ENCODE measurements at regions not wholly inside any gene's neighbourhood (a gene's known extent, or its start where the extent isn't known, plus 50 kb on each side); places are given as distances from the start of the nearest gene placed in this dataset.

DNA sequence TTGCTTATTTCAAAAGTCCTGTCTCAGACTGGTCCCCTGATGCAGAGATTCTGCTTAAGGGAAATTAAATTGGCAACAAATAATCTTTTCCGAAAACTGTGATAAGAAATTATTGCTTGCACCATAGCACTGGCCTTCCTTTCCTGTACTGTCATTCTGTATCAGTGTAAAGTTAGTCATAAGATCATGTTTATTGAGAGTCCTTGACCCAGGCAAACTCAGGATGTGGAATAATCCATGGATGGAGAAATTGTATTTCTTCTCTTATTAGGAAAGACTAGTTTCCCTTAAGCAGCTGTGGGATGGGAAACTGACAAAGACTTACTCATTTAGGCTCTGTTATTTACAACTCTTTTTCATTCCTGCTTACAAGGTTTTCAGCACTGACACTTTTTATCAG, 83.0 kb upstream of the RANBP6 start:
- no peaks in the 10 kb centered on the region for H3K4me1 ChIP-seq
- WGBS, 2 donors: 81 to 82% methylated on average over 1 of the region's 1 CpG
- TF ChIP-seq, protein P1, sequence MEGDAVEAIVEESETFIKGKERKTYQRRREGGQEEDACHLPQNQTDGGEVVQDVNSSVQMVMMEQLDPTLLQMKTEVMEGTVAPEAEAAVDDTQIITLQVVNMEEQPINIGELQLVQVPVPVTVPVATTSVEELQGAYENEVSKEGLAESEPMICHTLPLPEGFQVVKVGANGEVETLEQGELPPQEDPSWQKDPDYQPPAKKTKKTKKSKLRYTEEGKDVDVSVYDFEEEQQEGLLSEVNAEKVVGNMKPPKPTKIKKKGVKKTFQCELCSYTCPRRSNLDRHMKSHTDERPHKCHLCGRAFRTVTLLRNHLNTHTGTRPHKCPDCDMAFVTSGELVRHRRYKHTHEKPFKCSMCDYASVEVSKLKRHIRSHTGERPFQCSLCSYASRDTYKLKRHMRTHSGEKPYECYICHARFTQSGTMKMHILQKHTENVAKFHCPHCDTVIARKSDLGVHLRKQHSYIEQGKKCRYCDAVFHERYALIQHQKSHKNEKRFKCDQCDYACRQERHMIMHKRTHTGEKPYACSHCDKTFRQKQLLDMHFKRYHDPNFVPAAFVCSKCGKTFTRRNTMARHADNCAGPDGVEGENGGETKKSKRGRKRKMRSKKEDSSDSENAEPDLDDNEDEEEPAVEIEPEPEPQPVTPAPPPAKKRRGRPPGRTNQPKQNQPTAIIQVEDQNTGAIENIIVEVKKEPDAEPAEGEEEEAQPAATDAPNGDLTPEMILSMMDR (IDR thresholded peaks at IDR 0.05): no peak
- TF ChIP-seq POLR2A (IDR thresholded peaks at IDR 0.05): no peak
- TF ChIP-seq EP300 (IDR thresholded peaks at IDR 0.05): no peak
- no peak for DNase-seq (ENCODE audit: low spot score in 2 of 2)
- H3K27me3 ChIP-seq: no peaks in the 10 kb centered on the region
- H3K4me3 ChIP-seq: no peak overlapping the region
- no peaks in the 10 kb centered on the region for H3K36me3 ChIP-seq
- no peak overlapping the region for H3K27ac ChIP-seq
- H3K9me3 ChIP-seq: no peaks in the 10 kb centered on the region

DNA sequence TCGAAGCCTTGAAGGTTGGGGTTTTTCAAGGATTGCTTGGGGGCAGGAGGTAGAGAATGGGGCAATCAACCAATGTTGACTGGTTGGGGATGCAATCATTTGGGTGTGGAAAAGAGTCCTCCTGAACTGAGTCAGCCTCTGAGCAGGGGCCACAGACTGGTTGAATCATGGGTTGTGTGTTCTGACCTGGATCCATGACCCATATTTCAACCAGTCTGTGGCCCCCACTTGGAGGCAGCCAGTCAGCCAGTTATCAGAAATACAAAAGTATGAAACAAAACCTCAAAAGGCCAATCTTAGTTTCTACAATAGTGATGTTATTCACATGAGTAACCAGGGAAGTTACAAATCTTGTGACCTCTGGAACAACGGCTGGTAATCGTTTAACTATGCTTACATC, 81.4 kb upstream of the RANBP6 start:
- H3K4me3 ChIP-seq: no peak overlapping the region
- TF ChIP-seq, protein P1 (IDR thresholded peaks at IDR 0.05): no peak
- TF ChIP-seq EP300 (IDR thresholded peaks at IDR 0.05) (no peak), POLR2A (IDR thresholded peaks at IDR 0.05) (no peak)
- 54 to 63% methylated on average over 3 of the region's 3 CpGs for WGBS, 2 donors
- H3K27me3 ChIP-seq: no peaks in the 10 kb centered on the region
- H3K36me3 ChIP-seq: no peaks in the 10 kb centered on the region
- no peak overlapping the region for H3K27ac ChIP-seq
- no peaks in the 10 kb centered on the region for H3K4me1 ChIP-seq
- DNase-seq (ENCODE audit: low spot score in 2 of 2): no peak
- no peaks in the 10 kb centered on the region for H3K9me3 ChIP-seq

DNA sequence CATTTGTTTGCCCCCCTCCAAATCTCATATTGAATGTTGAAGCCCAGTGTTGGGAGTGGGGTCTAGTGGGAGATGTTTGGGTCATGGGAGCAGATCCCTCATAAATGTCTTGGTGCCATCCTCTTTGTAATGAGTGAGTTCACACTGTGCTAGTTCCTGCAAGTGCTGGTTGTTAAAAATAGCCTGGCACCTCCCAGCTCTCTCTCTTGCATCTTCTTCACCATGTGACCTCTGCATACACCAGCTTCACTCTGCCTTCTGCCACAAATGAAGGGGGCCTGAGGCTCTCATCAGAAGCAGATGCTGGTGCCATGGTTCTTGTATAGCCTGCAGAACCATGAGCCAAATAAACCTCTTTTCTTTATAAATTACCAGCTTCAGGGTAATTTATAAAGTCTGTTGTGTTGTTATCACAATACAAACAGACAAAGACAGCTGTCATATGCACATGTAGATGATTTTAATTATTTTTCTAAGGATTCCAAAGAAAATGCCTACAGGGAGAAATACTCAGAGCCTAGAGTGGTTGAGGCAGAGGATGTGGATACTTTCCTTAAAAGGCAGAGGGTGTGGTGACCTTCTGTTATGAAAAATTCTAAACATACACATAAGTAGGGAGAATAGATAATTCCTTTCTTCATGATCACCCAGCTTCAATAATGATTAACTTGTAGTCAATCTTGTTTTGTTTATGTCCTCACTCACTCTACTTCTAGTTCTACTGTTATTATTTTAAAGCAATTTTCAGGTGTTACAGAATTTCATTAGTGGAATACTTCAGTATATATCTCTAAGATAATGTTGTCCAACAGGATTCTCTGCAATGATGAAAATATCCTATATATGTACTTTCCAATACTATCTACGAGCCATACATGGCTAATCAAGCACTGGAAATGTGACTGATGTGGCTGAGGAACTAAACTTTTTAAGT, 75.1 kb upstream of the RANBP6 start:
- Histone ChIP-seq H3K27ac (no peak overlapping the region), H3K36me3 (no peaks in the 10 kb centered on the region), H3K9me3 (no peaks in the 10 kb centered on the region), H3K4me3 (no peak overlapping the region), H3K4me1 (no peaks in the 10 kb centered on the region), H3K27me3 (no peaks in the 10 kb centered on the region)
- no peak for TF ChIP-seq EP300 (IDR thresholded peaks at IDR 0.05)
- TF ChIP-seq POLR2A (IDR thresholded peaks at IDR 0.05): no peak
- TF ChIP-seq, protein P1 (IDR thresholded peaks at IDR 0.05): no peak
- DNase-seq (ENCODE audit: low spot score in 2 of 2): no peak
- 77 to 80% methylated on average over 1 of the region's 1 CpG for WGBS, 2 donors

DNA sequence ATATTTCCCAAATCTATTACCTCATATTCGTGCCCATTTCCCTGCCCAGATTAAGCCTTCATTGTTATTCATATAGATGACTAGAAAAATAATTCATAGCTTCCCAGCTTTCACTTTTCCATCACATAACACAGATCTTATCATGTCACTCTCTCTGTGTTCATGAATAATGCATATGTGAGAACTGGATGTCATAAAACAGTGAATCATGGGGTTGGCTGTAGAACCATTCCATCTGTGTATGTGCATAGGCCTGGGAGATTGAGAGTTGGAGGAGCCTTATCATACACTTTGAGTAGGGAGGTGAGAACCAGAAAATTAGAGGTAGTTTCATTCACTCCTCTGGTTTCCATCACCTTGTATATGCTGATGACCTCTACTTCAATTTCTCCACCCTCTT, 73.9 kb upstream of the RANBP6 start:
- no peak for DNase-seq (ENCODE audit: low spot score in 2 of 2)
- 64 to 82% methylated on average over 1 of the region's 1 CpG for WGBS, 2 donors
- no peak overlapping the region for H3K27ac ChIP-seq
- H3K9me3 ChIP-seq: no peaks in the 10 kb centered on the region
- no peak overlapping the region for H3K4me3 ChIP-seq
- no peaks in the 10 kb centered on the region for H3K36me3 ChIP-seq
- TF ChIP-seq EP300 (IDR thresholded peaks at IDR 0.05) (no peak), POLR2A (IDR thresholded peaks at IDR 0.05) (no peak)
- TF ChIP-seq, protein P1 (IDR thresholded peaks at IDR 0.05): no peak
- no peaks in the 10 kb centered on the region for H3K4me1 ChIP-seq
- H3K27me3 ChIP-seq: no peaks in the 10 kb centered on the region

DNA sequence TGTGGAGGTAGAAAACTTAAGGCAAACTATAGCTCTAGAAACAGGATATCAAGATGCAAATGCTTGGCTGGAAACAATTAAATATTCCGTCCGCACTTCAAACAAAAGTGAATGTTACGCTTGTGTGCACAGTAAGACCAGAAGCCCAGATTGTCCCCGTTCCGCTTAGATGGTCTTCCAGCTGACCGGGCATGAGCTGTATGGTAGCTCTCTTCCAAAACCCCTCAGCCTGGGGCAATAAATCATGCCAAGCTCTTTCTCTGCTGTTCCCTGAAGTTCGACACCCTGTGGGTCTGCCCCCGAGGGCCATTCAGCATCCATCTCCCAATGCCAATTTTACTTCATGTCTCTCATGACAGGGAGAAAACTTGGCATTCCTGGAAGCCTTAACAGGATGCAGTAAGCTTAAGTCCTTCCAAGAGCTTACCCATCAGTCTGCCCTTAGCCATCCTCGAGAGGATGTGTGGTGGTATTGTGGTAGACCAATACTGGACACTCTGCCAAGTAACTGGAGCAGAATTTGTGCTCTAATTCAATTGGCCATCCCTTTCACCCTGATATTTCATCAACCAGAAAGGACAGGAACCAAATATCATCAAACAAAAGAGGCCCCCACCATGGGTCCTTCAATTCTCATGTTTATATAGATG, 70.7 kb upstream of the RANBP6 start:
- no peak for DNase-seq (ENCODE audit: low spot score in 2 of 2)

More for the DNA sequence above, 70.7 kb upstream of the RANBP6 start:
- Histone ChIP-seq H3K4me1 (no peaks in the 10 kb centered on the region), H3K4me3 (no peak overlapping the region), H3K9me3 (no peaks in the 10 kb centered on the region), H3K27me3 (no peaks in the 10 kb centered on the region), H3K36me3 (no peaks in the 10 kb centered on the region), H3K27ac (no peak overlapping the region)
- TF ChIP-seq POLR2A (IDR thresholded peaks at IDR 0.05) (no peak), EP300 (IDR thresholded peaks at IDR 0.05) (no peak)
- TF ChIP-seq, protein P1 (IDR thresholded peaks at IDR 0.05): no peak
- WGBS, 2 donors: 89 to 91% methylated on average over 9 of the region's 9 CpGs
